Body of pancreas (tissue), 4 donors: ENCODE measurements at regions not wholly inside any gene's neighbourhood (a gene's known extent, or its start where the extent isn't known, plus 50 kb on each side); places are given as distances from the start of the nearest gene placed in this dataset.

ENCODE experiments used
- ATAC-seq: fragments of 150-250 bp; one replicate; pipeline ENCODE4 v1.9.1; 2016
- DNase-seq, 4 donors: peaks; one replicate each; pipeline ENCODE4 v3.0.0-alpha.2; 2019
- H3K27ac ChIP-seq, 4 donors: fragments of 200-600 bp; sonication (generic); 1 replicate in 3 of 4; 2 replicates in 1 of 4; pipeline versions ENCODE4 v1.5.1 to v1.6.1; 2016 to 2019; ENCODE audit warnings: mild to moderate bottlenecking in 1 of 4, mixed read lengths in 1 of 4, moderate library complexity in 1 of 4
- H3K27me3 ChIP-seq, 2 donors: fragments of 200-600 bp; sonication (generic); one replicate each; pipeline ENCODE4 v1.6.0; 2016; ENCODE audit warnings: mild to moderate bottlenecking in 1 of 2
- H3K36me3 ChIP-seq, 2 donors: fragments of 200-600 bp; sonication (generic); replicated peaks in 1 of 2; 2 replicates each; pipeline ENCODE4 v1.5.1; 2016; ENCODE audit warnings: low read depth in 2 of 2; ENCODE audit not compliant: insufficient read depth in 1 of 2
- H3K4me1 ChIP-seq: fragments of 200-600 bp; sonication (generic); one replicate; pipeline ENCODE4 v1.6.0; 2016
- H3K4me3 ChIP-seq, 2 donors: fragments of 200-600 bp; sonication (generic); 1 replicate in 1 of 2; 2 replicates in 1 of 2; pipeline ENCODE4 v1.5.1; 2016 to 2019
- H3K9me3 ChIP-seq, 3 donors: fragments of 200-600 bp; sonication (generic); 1 replicate in 2 of 3; 2 replicates in 1 of 3; pipeline ENCODE4 v1.5.1; 2016
- POLR2A ChIP-seq, 3 donors: fragments of 450-650 bp; IDR thresholded peaks; one replicate each; pipeline ENCODE4 v1.6.1; 2016; ENCODE audit warnings: antibody characterized with exemption in 3 of 3, mild to moderate bottlenecking in 2 of 3
- WGBS, 2 donors: methylation state at CpG; one replicate each; pipeline ENCODE4 v1.1.5; 2017; 5-methylcytosine and 5-hydroxymethylcytosine counted together
- intact Hi-C: fragments of 100-400 bp; cut with DNase I; formaldehyde crosslinking; loops from one replicate; pipeline ENCODE4 v1.15.1; 2023
- TF ChIP-seq, protein P1 (sequence below), 7 experiments: fragments of 450-650 bp in 4 of 7; fragments of 200-600 bp in 3 of 7; sonication (generic) in 3 of 7; IDR thresholded peaks; one replicate each; pipeline ENCODE4 v1.5.1; 2016 to 2019; ENCODE audit warnings: antibody characterized with exemption in 7 of 7

- WGBS, 2 donors: 46 to 70% methylated on average over 5 of the region's 5 CpGs
- TF ChIP-seq POLR2A (IDR thresholded peaks at IDR 0.05): no peak
- TF ChIP-seq, protein P1, sequence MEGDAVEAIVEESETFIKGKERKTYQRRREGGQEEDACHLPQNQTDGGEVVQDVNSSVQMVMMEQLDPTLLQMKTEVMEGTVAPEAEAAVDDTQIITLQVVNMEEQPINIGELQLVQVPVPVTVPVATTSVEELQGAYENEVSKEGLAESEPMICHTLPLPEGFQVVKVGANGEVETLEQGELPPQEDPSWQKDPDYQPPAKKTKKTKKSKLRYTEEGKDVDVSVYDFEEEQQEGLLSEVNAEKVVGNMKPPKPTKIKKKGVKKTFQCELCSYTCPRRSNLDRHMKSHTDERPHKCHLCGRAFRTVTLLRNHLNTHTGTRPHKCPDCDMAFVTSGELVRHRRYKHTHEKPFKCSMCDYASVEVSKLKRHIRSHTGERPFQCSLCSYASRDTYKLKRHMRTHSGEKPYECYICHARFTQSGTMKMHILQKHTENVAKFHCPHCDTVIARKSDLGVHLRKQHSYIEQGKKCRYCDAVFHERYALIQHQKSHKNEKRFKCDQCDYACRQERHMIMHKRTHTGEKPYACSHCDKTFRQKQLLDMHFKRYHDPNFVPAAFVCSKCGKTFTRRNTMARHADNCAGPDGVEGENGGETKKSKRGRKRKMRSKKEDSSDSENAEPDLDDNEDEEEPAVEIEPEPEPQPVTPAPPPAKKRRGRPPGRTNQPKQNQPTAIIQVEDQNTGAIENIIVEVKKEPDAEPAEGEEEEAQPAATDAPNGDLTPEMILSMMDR (IDR thresholded peaks at IDR 0.05): no peak
Measured at GRCh38 chr18:76054156-76054555, 440.9 kb downstream of the ZNF516 start.

DNA sequence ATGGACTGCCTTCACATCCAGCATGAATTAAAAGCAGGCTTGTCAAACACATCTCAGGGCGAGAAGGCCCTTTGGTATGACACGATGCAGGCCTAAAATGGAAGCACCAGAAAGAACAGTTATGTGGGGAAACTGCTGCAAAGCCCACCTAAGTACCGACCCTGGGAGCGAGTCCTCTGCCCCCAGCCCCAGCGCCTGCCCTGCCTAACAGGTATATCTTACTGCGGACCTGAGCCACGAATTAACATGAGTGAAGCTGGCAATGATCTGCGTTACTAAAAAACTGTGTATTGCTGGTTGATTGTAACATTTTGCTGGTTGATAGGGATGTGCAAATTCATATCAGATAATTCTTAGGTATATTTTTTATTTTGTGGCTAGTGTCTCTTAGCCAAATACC lies 441.5 kb downstream of the ZNF516 start:
- TF ChIP-seq, protein P1 (IDR thresholded peaks at IDR 0.05): no peak
- TF ChIP-seq POLR2A (IDR thresholded peaks at IDR 0.05): no peak
- DNase-seq (no peak), ATAC-seq (no peak)
- Histone ChIP-seq H3K4me1 (no peaks in the 10 kb centered on the region), H3K4me3 (no peak overlapping the region), H3K27ac (no peak overlapping the region), H3K36me3 (no peaks in the 10 kb centered on the region), H3K9me3 (no peaks in the 10 kb centered on the region), H3K27me3 (no peaks in the 10 kb centered on the region)
- intact Hi-C loops: no loop called here
- WGBS, 2 donors: 76 to 79% methylated on average over 8 of the region's 8 CpGs

More at GRCh38 chr18:76054156-76054555, 440.9 kb downstream of the ZNF516 start:
- Histone ChIP-seq H3K27ac (no peak overlapping the region), H3K36me3 (no peaks in the 10 kb centered on the region), H3K4me3 (no peak overlapping the region), H3K4me1 (no peaks in the 10 kb centered on the region), H3K9me3 (no peaks in the 10 kb centered on the region), H3K27me3 (no peaks in the 10 kb centered on the region)
- intact Hi-C loops: no loop called here
- DNase-seq: no peak
- no peak for ATAC-seq

DNA sequence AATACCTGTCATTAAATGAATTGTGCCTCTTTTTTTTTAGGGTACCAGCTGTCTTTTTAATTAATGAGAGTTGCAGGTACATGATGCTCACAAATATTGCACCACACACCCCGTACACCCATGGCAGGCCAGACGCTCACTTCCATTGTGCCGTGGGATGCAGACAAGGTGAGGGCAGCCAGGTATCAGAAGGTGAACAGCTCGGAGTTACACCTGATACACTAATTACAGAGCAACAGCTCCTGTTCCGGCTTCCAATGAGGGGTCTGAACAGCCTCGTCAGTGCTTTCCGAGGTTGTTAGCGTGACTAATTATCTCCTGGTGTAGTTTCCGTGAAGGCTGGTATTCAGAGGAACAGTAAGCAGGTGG lies 442.8 kb downstream of the ZNF516 start:
- TF ChIP-seq, protein P1 (IDR thresholded peaks at IDR 0.05): no peak
- TF ChIP-seq POLR2A (IDR thresholded peaks at IDR 0.05): no peak
- H3K4me1 ChIP-seq: no peaks in the 10 kb centered on the region
- 60 to 64% methylated on average over 9 of the region's 9 CpGs for WGBS, 2 donors
- H3K4me3 ChIP-seq: no peak overlapping the region
- H3K27ac ChIP-seq: no peak overlapping the region
- no peaks in the 10 kb centered on the region for H3K36me3 ChIP-seq
- no peak for DNase-seq
- H3K27me3 ChIP-seq: no peaks in the 10 kb centered on the region
- H3K9me3 ChIP-seq: no peaks in the 10 kb centered on the region
- intact Hi-C loops: no loop called here
- ATAC-seq: no peak

GRCh38 chr18:76051396-76052226 lies 443.4 kb downstream of the ZNF516 start:
- no peaks in the 10 kb centered on the region for H3K9me3 ChIP-seq
- no peaks in the 10 kb centered on the region for H3K36me3 ChIP-seq
- no peak overlapping the region for H3K4me3 ChIP-seq
- H3K27me3 ChIP-seq: no peaks in the 10 kb centered on the region
- TF ChIP-seq POLR2A (IDR thresholded peaks at IDR 0.05): no peak
- TF ChIP-seq, protein P1 (IDR thresholded peaks at IDR 0.05): no peak
- ATAC-seq: no peak
- no peaks in the 10 kb centered on the region for H3K4me1 ChIP-seq
- DNase-seq: no peak
- 40 to 52% methylated on average over 14 of the region's 14 CpGs for WGBS, 2 donors
- intact Hi-C loops: no loop called here
- no peak overlapping the region for H3K27ac ChIP-seq

DNA sequence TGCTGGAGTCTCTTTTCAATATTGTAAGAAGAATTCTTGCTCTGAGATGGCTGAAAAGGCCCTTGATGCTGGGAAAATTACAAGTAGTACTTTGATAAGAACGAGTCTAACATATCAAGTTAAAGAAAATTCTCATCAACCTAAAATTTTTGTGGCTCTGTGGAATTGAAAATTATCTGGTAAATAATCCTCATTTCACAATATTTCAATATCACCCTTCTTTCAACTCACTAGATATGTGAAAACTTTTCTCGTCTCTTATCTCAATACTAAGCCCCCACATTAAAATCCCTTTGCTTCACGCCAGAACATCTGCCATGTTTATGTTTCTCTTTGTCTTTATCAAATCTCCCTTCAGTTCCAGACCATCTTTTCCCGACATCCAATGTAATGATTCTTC lies 448.8 kb downstream of the ZNF516 start:
- ATAC-seq (no peak), DNase-seq (no peak)
- no peaks in the 10 kb centered on the region for H3K27me3 ChIP-seq
- no peak overlapping the region for H3K4me3 ChIP-seq
- intact Hi-C loops: no loop called here
- H3K36me3 ChIP-seq: no peaks in the 10 kb centered on the region
- no peak for TF ChIP-seq POLR2A (IDR thresholded peaks at IDR 0.05)
- TF ChIP-seq, protein P1 (IDR thresholded peaks at IDR 0.05): no peak
- H3K4me1 ChIP-seq: no peaks in the 10 kb centered on the region
- no peaks in the 10 kb centered on the region for H3K9me3 ChIP-seq
- 46 to 49% methylated on average over 4 of the region's 4 CpGs for WGBS, 2 donors
- H3K27ac ChIP-seq: no peak overlapping the region
